Astrocyte of the cerebellum (primary cell): ENCODE measurements at regions not wholly inside any gene's neighbourhood (a gene's known extent, or its start where the extent isn't known, plus 50 kb on each side); places are given as distances from the start of the nearest gene placed in this dataset.

Experiments used
- DNase-seq: peaks from one replicate; pipeline ENCODE4 v3.0.0-alpha.2; 2011; ENCODE audit warnings: low read depth
- H3K4me3 ChIP-seq: 2 replicates; pipeline ENCODE4 v1.5.1; 2011; ENCODE audit warnings: mild to moderate bottlenecking, low read depth, low read length, moderate library complexity
- in situ Hi-C: cut with HindIII; loops from 2 replicates; pipeline ENCODE4 v1.10.0; 2017; ENCODE audit warnings: low sequenced_read_pairs
- TF ChIP-seq, protein P1 (sequence below): IDR thresholded peaks from 2 replicates; pipeline ENCODE4 v1.5.1; 2012; ENCODE audit warnings: low read length, low read depth, moderate library complexity, mild to moderate bottlenecking; ENCODE audit errors: missing control alignments

DNA sequence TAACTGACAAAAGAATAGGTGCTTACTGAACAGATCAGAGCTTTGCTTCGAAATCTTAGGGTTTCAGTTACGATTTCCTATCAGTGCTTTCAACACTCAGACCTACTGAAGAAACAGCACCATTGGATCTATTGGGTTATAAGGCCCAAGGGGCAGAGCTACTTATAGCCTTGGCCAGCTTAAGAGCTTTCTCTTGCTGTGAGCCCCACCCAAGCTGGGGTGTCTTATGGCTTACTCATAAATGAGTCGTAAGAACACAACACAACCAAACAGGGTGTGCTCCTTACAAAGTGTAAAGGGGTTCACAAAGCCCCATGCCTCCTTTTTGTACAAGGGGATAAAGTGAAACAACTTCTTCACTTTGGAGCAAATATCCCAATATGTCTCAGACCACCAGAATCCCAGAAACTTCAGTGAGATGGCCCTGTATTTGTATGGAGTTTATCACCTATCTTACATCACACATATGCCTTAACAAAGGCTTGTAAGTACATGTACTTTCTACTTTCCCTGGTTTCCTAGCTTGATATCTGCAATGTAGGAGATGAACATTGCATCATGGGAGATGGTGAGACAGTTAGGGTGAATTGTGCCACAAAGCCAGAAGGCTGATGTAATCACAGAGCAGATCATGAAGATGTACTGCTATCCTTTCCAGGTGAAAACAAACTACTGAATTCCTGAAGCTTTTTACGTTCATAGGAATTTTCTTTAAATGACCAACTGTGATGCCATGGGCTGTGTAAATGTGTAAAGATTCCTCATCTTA is 115.5 kb upstream of the GLI2 start:
- DNase-seq: no peak
- TF ChIP-seq, protein P1, sequence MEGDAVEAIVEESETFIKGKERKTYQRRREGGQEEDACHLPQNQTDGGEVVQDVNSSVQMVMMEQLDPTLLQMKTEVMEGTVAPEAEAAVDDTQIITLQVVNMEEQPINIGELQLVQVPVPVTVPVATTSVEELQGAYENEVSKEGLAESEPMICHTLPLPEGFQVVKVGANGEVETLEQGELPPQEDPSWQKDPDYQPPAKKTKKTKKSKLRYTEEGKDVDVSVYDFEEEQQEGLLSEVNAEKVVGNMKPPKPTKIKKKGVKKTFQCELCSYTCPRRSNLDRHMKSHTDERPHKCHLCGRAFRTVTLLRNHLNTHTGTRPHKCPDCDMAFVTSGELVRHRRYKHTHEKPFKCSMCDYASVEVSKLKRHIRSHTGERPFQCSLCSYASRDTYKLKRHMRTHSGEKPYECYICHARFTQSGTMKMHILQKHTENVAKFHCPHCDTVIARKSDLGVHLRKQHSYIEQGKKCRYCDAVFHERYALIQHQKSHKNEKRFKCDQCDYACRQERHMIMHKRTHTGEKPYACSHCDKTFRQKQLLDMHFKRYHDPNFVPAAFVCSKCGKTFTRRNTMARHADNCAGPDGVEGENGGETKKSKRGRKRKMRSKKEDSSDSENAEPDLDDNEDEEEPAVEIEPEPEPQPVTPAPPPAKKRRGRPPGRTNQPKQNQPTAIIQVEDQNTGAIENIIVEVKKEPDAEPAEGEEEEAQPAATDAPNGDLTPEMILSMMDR: no peak
- no peak overlapping the region for H3K4me3 ChIP-seq
- in situ Hi-C loops: no loop called here

DNA sequence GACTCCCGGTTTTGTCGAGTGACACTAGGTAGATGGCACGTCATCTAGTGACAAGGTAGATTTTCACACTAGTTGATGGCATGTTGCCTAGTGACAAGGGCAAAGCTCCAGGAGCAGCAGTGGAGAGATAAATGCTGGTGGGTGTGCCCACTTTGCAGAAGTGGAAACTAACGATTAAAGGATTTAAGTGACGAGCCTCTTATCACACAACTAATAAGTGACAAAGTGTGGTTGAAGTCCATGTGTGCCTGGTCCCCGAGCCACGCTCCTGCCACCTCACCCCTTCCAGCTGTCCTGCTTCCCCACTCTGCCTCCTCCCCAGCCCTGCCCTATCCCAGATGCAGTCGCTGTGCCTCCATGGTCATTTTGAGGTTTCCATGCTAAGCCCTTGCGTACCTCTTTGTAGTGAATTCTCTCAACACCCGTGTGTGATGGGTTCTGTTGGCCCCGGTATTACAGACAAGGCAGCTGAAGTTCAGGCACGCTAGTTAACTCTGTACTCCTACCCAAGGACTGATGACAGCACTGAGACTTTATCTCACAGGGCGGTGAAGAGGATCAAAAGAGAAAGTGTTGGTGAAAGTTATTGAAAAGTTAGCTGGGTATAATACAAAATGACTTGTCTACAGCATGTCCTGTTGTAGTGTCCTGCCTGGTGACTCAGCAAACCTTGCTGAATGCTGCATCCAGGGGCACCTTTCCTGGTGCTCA is 113.4 kb upstream of the GLI2 start:
- in situ Hi-C loops: no loop called here
- no peak for DNase-seq
- TF ChIP-seq, protein P1: no peak
- no peak overlapping the region for H3K4me3 ChIP-seq

DNA sequence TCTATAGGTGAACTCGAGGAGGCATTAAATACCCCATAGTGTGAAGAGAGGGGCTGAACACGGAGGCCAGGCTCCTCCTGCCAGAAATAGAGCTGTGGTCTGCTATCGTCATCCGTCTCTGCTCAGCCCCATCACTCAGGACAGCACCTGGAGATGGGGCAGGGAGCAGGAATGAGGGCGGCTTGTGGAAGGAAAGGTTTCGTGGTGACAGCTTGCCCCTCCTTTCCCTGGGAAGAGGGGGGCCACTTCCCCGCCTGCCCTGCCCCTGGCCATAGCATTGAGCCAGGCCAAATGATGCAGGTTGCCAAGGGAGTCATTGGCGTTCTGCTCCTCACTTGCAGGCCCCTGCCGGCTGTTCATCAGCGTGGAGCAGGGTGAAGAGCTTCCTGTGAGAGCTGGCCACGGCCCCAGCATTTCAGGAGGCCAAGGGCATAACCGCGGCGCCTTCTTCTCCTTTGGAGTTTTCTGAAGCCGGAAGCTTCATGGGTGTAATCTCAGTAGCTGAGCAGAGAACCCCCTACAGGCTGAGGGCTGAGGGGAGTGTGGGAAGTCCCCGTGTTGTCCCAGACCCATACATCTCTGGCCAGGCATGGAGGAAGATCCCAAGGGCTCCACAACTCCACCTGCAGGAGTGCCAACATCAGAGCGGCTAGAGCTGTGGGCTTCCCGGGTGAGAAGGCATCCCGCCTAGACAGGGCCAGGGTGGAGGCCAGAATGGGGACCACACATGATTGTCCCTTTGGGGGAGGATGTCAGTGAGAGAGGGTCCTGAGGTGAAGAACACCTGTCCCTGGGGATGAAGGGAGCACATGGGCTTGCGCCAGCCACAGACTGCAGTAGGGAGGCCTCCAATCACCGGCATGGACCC is 112.5 kb upstream of the GLI2 start:
- no peak overlapping the region for H3K4me3 ChIP-seq
- in situ Hi-C loops: no loop called here
- no peak for DNase-seq
- TF ChIP-seq, protein P1: no peak

DNA sequence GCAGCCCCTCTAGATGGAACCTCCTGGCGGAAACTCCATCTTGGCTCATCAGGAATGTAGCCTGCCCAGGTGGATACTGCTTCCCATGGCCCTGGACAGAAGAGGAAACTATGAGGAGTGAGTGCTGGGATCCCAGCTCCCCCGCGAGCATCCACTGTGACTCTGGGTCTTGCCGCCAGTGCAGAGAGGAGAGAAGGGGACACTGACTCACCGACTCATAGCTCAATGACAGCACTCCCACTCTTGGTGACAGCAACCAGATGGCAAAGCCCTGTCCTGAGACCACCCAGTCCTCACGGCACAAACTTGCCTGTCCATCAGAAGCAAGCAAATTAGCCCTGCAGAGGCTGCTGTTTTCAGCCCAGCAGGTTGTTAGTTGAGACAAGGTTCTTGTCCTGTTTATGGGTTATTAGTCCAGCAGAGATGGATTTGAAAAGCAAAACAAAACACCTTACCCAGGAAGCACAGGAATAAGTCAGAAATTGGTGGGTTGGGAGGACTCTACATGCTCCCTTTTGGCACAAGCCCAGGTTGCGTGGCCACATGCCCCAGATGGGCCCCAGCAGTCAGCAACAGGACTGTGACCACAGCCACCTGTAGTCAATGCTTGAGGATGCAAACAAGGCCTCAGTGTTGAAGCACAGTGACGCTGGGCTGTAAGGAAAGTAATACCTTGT is 111.5 kb upstream of the GLI2 start:
- in situ Hi-C loops: no loop called here
- no peak overlapping the region for H3K4me3 ChIP-seq
- no peak for DNase-seq
- TF ChIP-seq, protein P1: no peak

DNA sequence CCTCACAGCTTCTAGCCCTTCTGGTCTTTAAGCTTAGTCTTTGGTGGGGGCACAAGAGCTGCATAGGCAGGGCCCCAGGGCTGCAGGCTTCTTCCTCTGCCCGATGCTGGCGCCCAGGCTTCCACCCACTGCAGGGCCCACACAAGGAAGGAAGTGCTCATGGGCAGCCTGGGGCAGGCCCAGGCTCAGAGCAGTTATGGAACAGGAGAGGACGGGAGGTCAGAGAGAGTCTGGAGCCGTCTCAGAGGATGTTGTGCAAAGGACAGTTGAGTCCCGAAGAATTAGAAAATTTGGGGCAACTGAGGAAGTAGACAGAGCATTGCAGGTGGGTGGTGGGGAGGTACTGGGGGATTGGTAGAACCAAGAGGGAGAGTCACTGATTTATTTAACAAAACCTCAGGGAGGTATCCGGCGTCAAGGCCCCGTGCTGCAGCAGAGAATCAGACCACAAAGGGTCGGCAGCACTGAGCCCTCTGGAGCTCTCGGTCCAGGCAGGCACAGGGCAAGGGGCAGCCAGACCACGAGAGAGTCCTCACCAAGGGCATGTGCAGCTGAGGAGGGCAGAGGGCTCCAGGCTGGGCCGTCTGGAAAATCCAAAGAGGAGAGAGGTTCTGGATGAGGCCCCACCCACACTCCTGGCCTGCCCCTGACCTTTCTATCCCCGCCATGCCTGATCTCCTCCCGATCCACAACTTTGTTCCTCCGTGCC is 110.8 kb upstream of the GLI2 start:
- H3K4me3 ChIP-seq: no peak overlapping the region
- TF ChIP-seq, protein P1: no peak
- DNase-seq: no peak
- in situ Hi-C loops: no loop called here
